K562 (cell line): ENCODE measurements at regions not wholly inside any gene's neighbourhood (a gene's known extent, or its start where the extent isn't known, plus 50 kb on each side); places are given as distances from the start of the nearest gene placed in this dataset.

Experiments used
- ATAC-seq: fragments of 200-7000 bp; cut with Tn5 transposase; 3 replicates; pipeline ENCODE4 v1.9.1; 2020; ENCODE audit warnings: moderate library complexity
- BruUV-seq: library from RNA; stranded (reverse); fragments of 400-500 nt; replicated peaks from 2 replicates; lab custom pipeline; 2021; lab: Mats Ljungman, UMichigan
- CTCF ChIA-PET: fragments of 300-600 bp; formaldehyde crosslinking; extraction: SDS; loops from one replicate; lab custom pipeline; 2021; ENCODE audit warnings: low intra/inter-chr PET ratio; lab: Yijun Ruan, JAX
- POLR2A ChIA-PET: fragments of 300-600, 350-650 bp; sonication (Branson Sonifier 250); formaldehyde crosslinking; extraction: SDS; loops from one replicate; lab custom pipeline; 2021; ENCODE audit warnings: antibody characterized with exemption, inconsistent platforms; lab: Yijun Ruan, JAX
- DNase-seq, 4 experiments: peaks; one replicate each; pipeline versions ENCODE4 v3.0.0 to v3.0.0-alpha.2; 2011 to 2018; ENCODE audit warnings: low spot score in 3 of 4, mixed read lengths in 3 of 4; ENCODE audit errors: extremely low read depth in 1 of 4
- FAIRE-seq: peaks from 2 replicates; lab custom pipeline; 2011; peaks lifted over from hg19 to GRCh38; lab: Jason Lieb, UNC
- H2AFZ ChIP-seq: 2 replicates; pipeline ENCODE4 v1.6.0; 2011; ENCODE audit warnings: low read depth, low read length, control low read depth, inconsistent platforms
- H3K27ac ChIP-seq: fragments of 200-600 bp; 3 replicates; pipeline ENCODE4 v1.8.0; 2011; ENCODE audit warnings: low read depth, mild to moderate bottlenecking, control low read depth, inconsistent platforms, low read length, moderate library complexity, mixed read lengths; ENCODE audit errors: extremely low read depth
- H3K27me3 ChIP-seq, 2 experiments: fragments of 300-600 bp in 1 of 2; 2 replicates in 1 of 2; 3 replicates in 1 of 2; pipeline versions ENCODE4 v1.6.0 to v1.8.0; 2011; ENCODE audit warnings: inconsistent platforms in 2 of 2, low read length in 2 of 2, mild to moderate bottlenecking in 1 of 2, mixed read lengths in 1 of 2, moderate library complexity in 1 of 2; ENCODE audit not compliant: control insufficient read depth in 2 of 2, insufficient read depth in 2 of 2
- H3K36me3 ChIP-seq: fragments of 300-600 bp; 3 replicates; pipeline ENCODE4 v1.8.0; 2011; ENCODE audit warnings: mild to moderate bottlenecking, low read length, inconsistent platforms; ENCODE audit not compliant: control insufficient read depth, insufficient read depth
- H3K4me1 ChIP-seq, 2 experiments: fragments of 200-600 bp in 1 of 2; replicated peaks in 1 of 2; 2 replicates in 1 of 2; 3 replicates in 1 of 2; pipeline versions ENCODE4 v1.5.1 to v1.8.0; 2011; ENCODE audit warnings: inconsistent platforms in 2 of 2, low read length in 2 of 2, mild to moderate bottlenecking in 1 of 2, mixed read lengths in 1 of 2, moderate library complexity in 1 of 2; ENCODE audit not compliant: control insufficient read depth in 2 of 2, insufficient read depth in 2 of 2
- H3K4me2 ChIP-seq: 2 replicates; pipeline ENCODE4 v1.6.1; 2011; ENCODE audit warnings: low read length, control low read depth, inconsistent platforms, mixed read lengths; ENCODE audit not compliant: insufficient read depth
- H3K4me3 ChIP-seq: fragments of 200-600 bp; sonication (generic), shearing (Covaris generic); 2 replicates; pipeline ENCODE4 v1.5.1; 2016; ENCODE audit warnings: control low read depth, inconsistent platforms
- H3K79me2 ChIP-seq: fragments of 200-600 bp; 3 replicates; pipeline ENCODE4 v1.8.0; 2011; ENCODE audit warnings: low read length, inconsistent platforms; ENCODE audit not compliant: control insufficient read depth, insufficient read depth
- H3K9ac ChIP-seq, 2 experiments: 2 replicates each; pipeline versions ENCODE4 v1.6.0 to v1.6.1; 2011; ENCODE audit warnings: low read depth in 2 of 2, low read length in 2 of 2, control low read depth in 1 of 2, inconsistent platforms in 1 of 2, mild to moderate bottlenecking in 1 of 2, mixed read lengths in 1 of 2; ENCODE audit not compliant: insufficient read depth in 1 of 2
- H3K9me1 ChIP-seq: one replicate; pipeline ENCODE4 v1.6.0; 2011; ENCODE audit warnings: inconsistent platforms, mild to moderate bottlenecking, low read length, moderate library complexity; ENCODE audit not compliant: control insufficient read depth, insufficient read depth
- H3K9me3 ChIP-seq: replicated peaks from 2 replicates; pipeline ENCODE4 v1.5.1; 2011; ENCODE audit warnings: low read depth, low read length, inconsistent platforms; ENCODE audit not compliant: control insufficient read depth, insufficient read depth
- H4K20me1 ChIP-seq: replicated peaks from 2 replicates; pipeline ENCODE4 v1.6.1; 2011; ENCODE audit warnings: low read length, inconsistent platforms, mixed read lengths; ENCODE audit not compliant: control insufficient read depth, insufficient read depth
- GTF2F1 ChIP-seq: IDR thresholded peaks from 2 replicates; pipeline ENCODE4 v1.6.1; 2011; ENCODE audit warnings: low read depth, low read length, improper control_type of control experiment
- NR3C1 ChIP-seq: sonication (generic); formaldehyde crosslinking; IDR thresholded peaks from 2 replicates; pipeline ENCODE4 v1.8.1; 2022; ENCODE audit warnings: missing genetic modification reagents
- OTX1 ChIP-seq: fragments of 450-650 bp; formaldehyde crosslinking; IDR thresholded peaks from 2 replicates; pipeline ENCODE4 v1.4.0; 2022; ENCODE audit warnings: mild to moderate bottlenecking
- PHB ChIP-seq: fragments of 250-450 bp; sonication (Bioruptor Pico); IDR thresholded peaks from 2 replicates; pipeline ENCODE4 v1.5.0; 2021
- SMARCB1 ChIP-seq: IDR thresholded peaks from 2 replicates; pipeline ENCODE4 v1.6.1; 2011; ENCODE audit warnings: improper control_type of control experiment, low read depth; ENCODE audit not compliant: insufficient read length
- TEAD2 ChIP-seq: fragments of 450-650 bp; IDR thresholded peaks from 2 replicates; pipeline ENCODE4 v1.6.1; 2016; ENCODE audit warnings: missing genetic modification characterization, control low read depth, missing compliant biosample characterization
- YY1 ChIP-seq, 3 experiments: IDR thresholded peaks; 2 replicates each; pipeline ENCODE4 v1.6.1; 2011; ENCODE audit warnings: low read length in 2 of 3, mild to moderate bottlenecking in 2 of 3, moderate library complexity in 2 of 3, borderline replicate concordance in 1 of 3, control low read depth in 1 of 3, low read depth in 1 of 3; ENCODE audit not compliant: insufficient read depth in 3 of 3, insufficient replicate concordance in 2 of 3, control insufficient read depth in 1 of 3, insufficient read length in 1 of 3; ENCODE audit errors: extremely low read depth in 1 of 3
- ZEB2 ChIP-seq: fragments of 450-650 bp; IDR thresholded peaks from 2 replicates; pipeline ENCODE4 v1.6.1; 2016
- ZNF174 ChIP-seq: fragments of 250-450 bp; sonication (Bioruptor Pico); IDR thresholded peaks from 2 replicates; pipeline ENCODE4 v1.4.0; 2020; ENCODE audit warnings: mild to moderate bottlenecking
- ZNF445 ChIP-seq: fragments of 250-450 bp; sonication (Bioruptor Pico); IDR thresholded peaks from 2 replicates; pipeline ENCODE4 v1.4.0; 2020; ENCODE audit warnings: low read depth, mild to moderate bottlenecking, moderate library complexity
- WGBS: fragments of 100-300 bp; shearing (Covaris generic); methylation state at CpG from one replicate; pipeline ENCODE4 v1.1.6; 2016; ENCODE audit warnings: low coverage, mixed read lengths; ENCODE audit not compliant: insufficient coverage; ENCODE audit errors: missing lambda C conversion rate; 5-methylcytosine and 5-hydroxymethylcytosine counted together
- in situ Hi-C: fragments of 300-500 bp; cut with MboI; formaldehyde crosslinking; loops from 4 replicates; pipeline ENCODE4 v1.15.0; 2018; ENCODE audit warnings: inconsistent platforms, mixed read lengths
- intact Hi-C: fragments of 100-400 bp; cut with micrococcal nuclease; formaldehyde crosslinking; loops from 2 replicates; pipeline ENCODE4 v1.14.2; 2022
- TF ChIP-seq, protein P1 (sequence below), 2 experiments: fragments of 150-350 bp in 1 of 2; IDR thresholded peaks; 2 replicates each; pipeline ENCODE4 v1.6.1; 2012 to 2016; ENCODE audit warnings: low read depth in 2 of 2, low read length in 2 of 2, mild to moderate bottlenecking in 1 of 2, moderate library complexity in 1 of 2
- TF ChIP-seq, protein P2 (sequence below): fragments of 250-450 bp; sonication (Bioruptor Pico); IDR thresholded peaks from 2 replicates; pipeline ENCODE4 v1.5.0; 2022; ENCODE audit warnings: mild to moderate bottlenecking

DNA sequence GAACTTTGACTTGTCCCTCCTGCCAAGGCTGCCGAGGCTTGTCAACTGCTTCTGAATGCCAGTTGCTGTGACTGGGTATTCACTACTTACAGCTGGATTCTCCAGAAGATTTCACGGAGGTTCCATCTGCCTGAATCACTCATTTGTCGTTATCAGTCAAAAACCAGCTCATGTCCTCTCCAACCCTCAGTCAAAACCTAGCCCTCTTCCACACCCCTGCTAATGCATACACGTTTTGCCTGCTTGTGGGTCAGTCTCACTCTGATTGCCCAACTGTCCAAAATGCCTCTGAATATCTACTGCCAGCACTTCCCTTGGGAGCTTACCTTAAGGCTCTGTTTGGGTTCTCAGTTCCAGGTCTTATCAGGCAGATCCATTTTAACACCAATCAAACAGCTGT, 238.6 kb upstream of the TMEM161B start:
- Histone ChIP-seq H3K27ac (no peak overlapping the region), H4K20me1 (no peaks in the 10 kb centered on the region), H3K36me3 (no peaks in the 10 kb centered on the region), H2AFZ (no peak overlapping the region), H3K9me1 (no peaks in the 10 kb centered on the region), H3K9ac (no peak overlapping the region), H3K79me2 (no peaks in the 10 kb centered on the region), H3K4me3 (no peak overlapping the region), H3K27me3 (no peaks in the 10 kb centered on the region; a peak in 1 of 5 replicates), H3K4me1 (no peaks in the 10 kb centered on the region), H3K9me3 (no peaks in the 10 kb centered on the region)
- ATAC-seq = no peak
- 2% methylated on average over 4 of the region's 4 CpGs for WGBS
- ChIA-PET CTCF (no interaction called here), POLR2A (no interaction called here)
- no peak for DNase-seq
- FAIRE-seq = no peak
- in situ Hi-C loops = no loop called here
- intact Hi-C loops = no loop called here
- TF ChIP-seq, protein P1, sequence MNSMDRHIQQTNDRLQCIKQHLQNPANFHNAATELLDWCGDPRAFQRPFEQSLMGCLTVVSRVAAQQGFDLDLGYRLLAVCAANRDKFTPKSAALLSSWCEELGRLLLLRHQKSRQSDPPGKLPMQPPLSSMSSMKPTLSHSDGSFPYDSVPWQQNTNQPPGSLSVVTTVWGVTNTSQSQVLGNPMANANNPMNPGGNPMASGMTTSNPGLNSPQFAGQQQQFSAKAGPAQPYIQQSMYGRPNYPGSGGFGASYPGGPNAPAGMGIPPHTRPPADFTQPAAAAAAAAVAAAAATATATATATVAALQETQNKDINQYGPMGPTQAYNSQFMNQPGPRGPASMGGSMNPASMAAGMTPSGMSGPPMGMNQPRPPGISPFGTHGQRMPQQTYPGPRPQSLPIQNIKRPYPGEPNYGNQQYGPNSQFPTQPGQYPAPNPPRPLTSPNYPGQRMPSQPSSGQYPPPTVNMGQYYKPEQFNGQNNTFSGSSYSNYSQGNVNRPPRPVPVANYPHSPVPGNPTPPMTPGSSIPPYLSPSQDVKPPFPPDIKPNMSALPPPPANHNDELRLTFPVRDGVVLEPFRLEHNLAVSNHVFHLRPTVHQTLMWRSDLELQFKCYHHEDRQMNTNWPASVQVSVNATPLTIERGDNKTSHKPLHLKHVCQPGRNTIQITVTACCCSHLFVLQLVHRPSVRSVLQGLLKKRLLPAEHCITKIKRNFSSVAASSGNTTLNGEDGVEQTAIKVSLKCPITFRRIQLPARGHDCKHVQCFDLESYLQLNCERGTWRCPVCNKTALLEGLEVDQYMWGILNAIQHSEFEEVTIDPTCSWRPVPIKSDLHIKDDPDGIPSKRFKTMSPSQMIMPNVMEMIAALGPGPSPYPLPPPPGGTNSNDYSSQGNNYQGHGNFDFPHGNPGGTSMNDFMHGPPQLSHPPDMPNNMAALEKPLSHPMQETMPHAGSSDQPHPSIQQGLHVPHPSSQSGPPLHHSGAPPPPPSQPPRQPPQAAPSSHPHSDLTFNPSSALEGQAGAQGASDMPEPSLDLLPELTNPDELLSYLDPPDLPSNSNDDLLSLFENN (IDR thresholded peaks at IDR 0.05; ENCODE audit: low read depth in 2 of 2, low read length in 2 of 2) = no peak
- TF ChIP-seq PHB (CRISPR knock-in tag) = no peak
- TF ChIP-seq ZNF174 (CRISPR knock-in tag) = no peak
- no peak for TF ChIP-seq TEAD2 (tag)
- TF ChIP-seq SMARCB1 = no peak
- TF ChIP-seq ZEB2 = no peak
- no peak for TF ChIP-seq GTF2F1
- no peak for TF ChIP-seq YY1 (IDR thresholded peaks at IDR 0.05; ENCODE audit: borderline replicate concordance in 1 of 3, control insufficient read depth in 1 of 3, extremely low read depth in 1 of 3, insufficient read depth in 3 of 3, insufficient read length in 1 of 3, insufficient replicate concordance in 2 of 3, low read depth in 1 of 3, low read length in 2 of 3)
- TF ChIP-seq ZNF445 = no peak
- TF ChIP-seq, protein P2, sequence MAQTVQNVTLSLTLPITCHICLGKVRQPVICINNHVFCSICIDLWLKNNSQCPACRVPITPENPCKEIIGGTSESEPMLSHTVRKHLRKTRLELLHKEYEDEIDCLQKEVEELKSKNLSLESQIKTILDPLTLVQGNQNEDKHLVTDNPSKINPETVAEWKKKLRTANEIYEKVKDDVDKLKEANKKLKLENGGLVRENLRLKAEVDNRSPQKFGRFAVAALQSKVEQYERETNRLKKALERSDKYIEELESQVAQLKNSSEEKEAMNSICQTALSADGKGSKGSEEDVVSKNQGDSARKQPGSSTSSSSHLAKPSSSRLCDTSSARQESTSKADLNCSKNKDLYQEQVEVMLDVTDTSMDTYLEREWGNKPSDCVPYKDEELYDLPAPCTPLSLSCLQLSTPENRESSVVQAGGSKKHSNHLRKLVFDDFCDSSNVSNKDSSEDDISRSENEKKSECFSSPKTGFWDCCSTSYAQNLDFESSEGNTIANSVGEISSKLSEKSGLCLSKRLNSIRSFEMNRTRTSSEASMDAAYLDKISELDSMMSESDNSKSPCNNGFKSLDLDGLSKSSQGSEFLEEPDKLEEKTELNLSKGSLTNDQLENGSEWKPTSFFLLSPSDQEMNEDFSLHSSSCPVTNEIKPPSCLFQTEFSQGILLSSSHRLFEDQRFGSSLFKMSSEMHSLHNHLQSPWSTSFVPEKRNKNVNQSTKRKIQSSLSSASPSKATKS (CRISPR knock-in tag) = no peak
- TF ChIP-seq OTX1 = no peak
- no peak for TF ChIP-seq NR3C1
- TF ChIP-seq, all 486 proteins: peak for 0
- no peak overlapping the region for H3K4me2 ChIP-seq
- no TSS peak for BruUV-seq
